Skin epidermis (tissue), 12 donors: ENCODE measurements at regions not wholly inside any gene's neighbourhood (a gene's known extent, or its start where the extent isn't known, plus 50 kb on each side); places are given as distances from the start of the nearest gene placed in this dataset.
"Not testable (repeated sequence)": the region's sequence is repeated elsewhere in the genome, so short reads cannot be mapped to it uniquely, and the experiment has no call there.

Source experiments
- H3K27ac ChIP-seq, 21 experiments: fragments of 200-600 bp; sonication (generic) in 11 of 21; one replicate each; pipeline ENCODE4 v1.5.0; 2020; ENCODE audit warnings: mild to moderate bottlenecking in 3 of 21, inconsistent platforms in 2 of 21, moderate library complexity in 2 of 21
- H3K4me3 ChIP-seq, 7 experiments: fragments of 200-600 bp; sonication (generic) in 2 of 7; one replicate each; pipeline ENCODE4 v1.5.0; 2020; ENCODE audit warnings: inconsistent platforms in 2 of 7, mild to moderate bottlenecking in 2 of 7, moderate library complexity in 1 of 7

GRCh38 chr7:145490356-145490755, 626.2 kb upstream of the CNTNAP2 start:
- no peak overlapping the region for H3K4me3 ChIP-seq

GRCh38 chr7:145489609-145490008, 627.0 kb upstream of the CNTNAP2 start:
- no peak overlapping the region for H3K27ac ChIP-seq
- no peak overlapping the region for H3K4me3 ChIP-seq

More at GRCh38 chr7:145490356-145490755, 626.2 kb upstream of the CNTNAP2 start:
- H3K27ac ChIP-seq = no peak overlapping the region

GRCh38 chr7:145488816-145489215, 627.8 kb upstream of the CNTNAP2 start:
- H3K4me3 ChIP-seq = no peak overlapping the region
- no peak overlapping the region for H3K27ac ChIP-seq

- no peak overlapping the region for H3K27ac ChIP-seq
- H3K4me3 ChIP-seq = no peak overlapping the region
Measured at GRCh38 chr7:145481985-145482384, 634.6 kb upstream of the CNTNAP2 start.

- no peak overlapping the region for H3K27ac ChIP-seq
Measured at GRCh38 chr7:145478541-145478940, 638.1 kb upstream of the CNTNAP2 start.

GRCh38 chr7:145474009-145474686, 638.3 kb upstream of the TPK1 start:
- no peak overlapping the region for H3K4me3 ChIP-seq
- no peak overlapping the region for H3K27ac ChIP-seq

More at GRCh38 chr7:145478541-145478940, 638.1 kb upstream of the CNTNAP2 start:
- H3K4me3 ChIP-seq = no peak overlapping the region

- Histone ChIP-seq H3K4me3 (no peak overlapping the region), H3K27ac (no peak overlapping the region)
Measured at GRCh38 chr7:145471883-145472282, 636.0 kb upstream of the TPK1 start.

GRCh38 chr7:145464287-145464686, 628.4 kb upstream of the TPK1 start:
- H3K4me3 ChIP-seq = no peak overlapping the region
- no peak overlapping the region for H3K27ac ChIP-seq

GRCh38 chr7:145462463-145462862, 626.6 kb upstream of the TPK1 start:
- Histone ChIP-seq H3K27ac (no peak overlapping the region), H3K4me3 (no peak overlapping the region)

GRCh38 chr7:145434811-145435210, 599.0 kb upstream of the TPK1 start:
- H3K4me3 ChIP-seq = no peak overlapping the region
- H3K27ac ChIP-seq = no peak overlapping the region

- H3K27ac ChIP-seq = no peak overlapping the region
- H3K4me3 ChIP-seq = no peak overlapping the region
Measured at GRCh38 chr7:145431834-145432233, 596.0 kb upstream of the TPK1 start.

- H3K27ac ChIP-seq, H3K4me3 ChIP-seq: not testable (repeated sequence)
Measured at GRCh38 chr7:145418481-145418880, 582.6 kb upstream of the TPK1 start.

GRCh38 chr7:145411066-145411465, 575.2 kb upstream of the TPK1 start:
- no peak overlapping the region for H3K27ac ChIP-seq
- H3K4me3 ChIP-seq = no peak overlapping the region

- H3K27ac ChIP-seq = no peak overlapping the region
- no peak overlapping the region for H3K4me3 ChIP-seq
Measured at GRCh38 chr7:145398758-145399157, 562.9 kb upstream of the TPK1 start.

GRCh38 chr7:145394126-145394525, 558.3 kb upstream of the TPK1 start:
- Histone ChIP-seq H3K4me3 (no peak overlapping the region), H3K27ac (no peak overlapping the region)

GRCh38 chr7:145382762-145383161, 546.9 kb upstream of the TPK1 start:
- H3K4me3 ChIP-seq = no peak overlapping the region
- H3K27ac ChIP-seq = no peak overlapping the region

- Histone ChIP-seq H3K27ac (no peak overlapping the region), H3K4me3 (no peak overlapping the region)
Measured at GRCh38 chr7:145378197-145378596, 542.3 kb upstream of the TPK1 start.

GRCh38 chr7:145360511-145361100, 524.8 kb upstream of the TPK1 start:
- Histone ChIP-seq H3K4me3 (no peak overlapping the region), H3K27ac (no peak overlapping the region)

- H3K4me3 ChIP-seq = no peak overlapping the region
- no peak overlapping the region for H3K27ac ChIP-seq
Measured at GRCh38 chr7:145350334-145350733, 514.5 kb upstream of the TPK1 start.

- not testable (repeated sequence) for H3K4me3 ChIP-seq, H3K27ac ChIP-seq
Measured at GRCh38 chr7:145349452-145349851, 513.6 kb upstream of the TPK1 start.

GRCh38 chr7:145347271-145347670, 511.4 kb upstream of the TPK1 start:
- no peak overlapping the region for H3K4me3 ChIP-seq
- no peak overlapping the region for H3K27ac ChIP-seq

GRCh38 chr7:145339319-145339718, 503.5 kb upstream of the TPK1 start:
- no peak overlapping the region for H3K4me3 ChIP-seq
- H3K27ac ChIP-seq = no peak overlapping the region
